GM18519 (cell line): ENCODE measurements at regions not wholly inside any gene's neighbourhood (a gene's known extent, or its start where the extent isn't known, plus 50 kb on each side); places are given as distances from the start of the nearest gene placed in this dataset.

ENCODE experiments used
- ATAC-seq: cut with Tn5 transposase; IDR thresholded peaks from one replicate; pipeline ENCODE4 v1.9.1; 2021; ENCODE audit warnings: mild to moderate bottlenecking, moderate library complexity; ENCODE audit not compliant: unreplicated experiment, low FRiP score

GRCh38 chr2:128621074-128621473 lies 302.4 kb upstream of the HS6ST1 start:
- ATAC-seq: no peak

DNA sequence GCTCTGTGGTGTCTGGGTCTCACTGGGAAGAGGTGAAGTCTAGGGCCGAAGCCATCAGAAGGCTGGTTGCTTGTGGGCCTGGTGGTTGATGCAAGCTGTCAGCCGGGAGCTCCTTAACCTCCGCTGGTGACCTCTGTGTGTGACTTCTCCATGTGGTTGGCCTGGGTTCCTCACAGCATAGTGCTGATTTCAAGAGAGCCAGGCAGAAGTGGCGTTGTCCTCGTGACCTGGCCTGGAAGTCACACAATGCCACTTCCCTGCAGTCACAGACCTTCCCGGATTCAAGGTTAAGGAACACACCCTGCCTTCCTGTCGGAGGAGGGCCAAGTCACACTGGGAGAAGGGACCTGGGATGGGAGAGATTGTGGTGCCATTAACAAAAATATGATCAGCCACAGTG lies 303.7 kb upstream of the HS6ST1 start:
- ATAC-seq: no peak

DNA sequence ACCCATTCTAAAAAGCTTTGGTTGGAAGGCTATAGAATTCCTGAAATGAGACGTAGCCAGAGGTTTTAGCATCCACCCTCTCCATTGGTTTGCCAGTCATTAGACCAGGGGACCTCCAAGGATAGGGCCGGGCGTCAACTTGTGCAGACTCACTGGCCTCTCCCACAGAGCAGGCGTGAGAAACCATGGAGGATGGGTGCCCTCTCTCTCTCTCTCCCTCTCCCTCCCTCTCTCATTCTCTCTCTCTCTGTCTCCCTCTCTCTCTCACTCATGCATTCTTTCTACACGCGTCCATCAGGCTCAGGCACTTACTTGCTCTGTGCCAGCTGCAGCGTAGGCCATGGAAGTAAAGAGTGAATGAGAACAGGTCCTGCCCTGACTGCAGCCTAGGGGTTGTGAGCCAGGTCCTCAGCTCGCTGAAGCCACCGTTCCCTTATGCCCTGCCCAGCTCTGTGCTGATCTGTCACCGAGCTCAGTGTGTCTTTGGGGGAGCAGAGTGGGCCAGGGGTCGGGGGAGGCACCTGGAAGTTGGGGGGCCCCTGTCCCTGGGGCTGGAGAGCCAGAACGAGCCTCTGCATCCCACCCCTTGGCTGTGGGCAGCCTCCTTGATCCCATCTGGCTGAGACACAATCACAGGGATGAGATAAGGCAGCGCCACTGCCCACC lies 304.4 kb upstream of the HS6ST1 start:
- ATAC-seq: no peak

DNA sequence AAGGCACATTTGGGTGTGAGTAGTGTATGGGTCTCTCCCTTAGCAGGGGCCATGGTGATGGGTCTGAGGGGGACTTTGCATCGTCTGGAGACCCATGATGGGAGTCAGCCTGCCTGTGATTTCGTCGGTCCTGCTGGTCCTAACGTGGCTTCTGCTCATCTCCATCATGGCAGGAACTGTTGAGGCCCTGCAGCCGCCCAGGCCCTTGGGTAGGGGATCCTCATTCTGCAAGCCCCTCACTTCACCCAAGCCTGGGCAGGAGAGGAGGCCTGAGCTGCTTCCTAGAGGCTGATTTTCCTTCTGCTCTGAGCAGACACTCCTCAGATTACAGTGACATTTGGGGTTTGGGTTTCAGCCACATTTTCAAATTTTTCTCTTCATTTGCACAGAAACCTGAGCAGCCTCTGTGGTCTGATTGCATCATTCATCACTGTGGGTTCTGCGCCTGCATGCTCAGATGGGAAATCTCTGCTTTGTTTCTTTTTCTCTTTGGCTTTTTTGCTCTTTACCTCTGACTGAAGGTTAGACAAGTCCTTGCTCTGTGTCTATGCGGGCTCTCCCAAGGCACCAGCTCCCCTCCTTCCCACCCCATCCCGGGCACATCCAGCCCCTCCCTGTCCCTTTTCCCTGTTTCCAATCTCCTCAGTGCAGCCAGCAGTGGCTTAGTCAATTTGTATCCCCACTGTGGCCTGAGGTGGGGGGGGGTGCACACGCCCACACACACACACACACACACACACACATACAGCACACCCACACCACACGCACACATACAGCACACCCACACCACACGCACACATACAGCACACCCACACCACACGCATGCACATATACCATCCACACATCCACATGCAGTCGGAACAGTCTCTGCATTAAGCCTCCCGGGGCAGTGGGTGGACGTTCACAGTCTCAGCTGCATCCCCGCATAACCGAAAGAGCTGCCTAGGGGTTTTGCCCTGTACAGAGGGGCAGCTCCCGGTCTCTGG lies 305.4 kb upstream of the HS6ST1 start:
- ATAC-seq: peak; percentile 44

GRCh38 chr2:128624956-128625355 lies 306.3 kb upstream of the HS6ST1 start:
- ATAC-seq: no peak

- no peak for ATAC-seq
These were observed 306.8 kb upstream of the HS6ST1 start for GRCh38 chr2:128625421-128625820.

GRCh38 chr2:128625963-128626759 lies 307.5 kb upstream of the HS6ST1 start:
- ATAC-seq: no peak

DNA sequence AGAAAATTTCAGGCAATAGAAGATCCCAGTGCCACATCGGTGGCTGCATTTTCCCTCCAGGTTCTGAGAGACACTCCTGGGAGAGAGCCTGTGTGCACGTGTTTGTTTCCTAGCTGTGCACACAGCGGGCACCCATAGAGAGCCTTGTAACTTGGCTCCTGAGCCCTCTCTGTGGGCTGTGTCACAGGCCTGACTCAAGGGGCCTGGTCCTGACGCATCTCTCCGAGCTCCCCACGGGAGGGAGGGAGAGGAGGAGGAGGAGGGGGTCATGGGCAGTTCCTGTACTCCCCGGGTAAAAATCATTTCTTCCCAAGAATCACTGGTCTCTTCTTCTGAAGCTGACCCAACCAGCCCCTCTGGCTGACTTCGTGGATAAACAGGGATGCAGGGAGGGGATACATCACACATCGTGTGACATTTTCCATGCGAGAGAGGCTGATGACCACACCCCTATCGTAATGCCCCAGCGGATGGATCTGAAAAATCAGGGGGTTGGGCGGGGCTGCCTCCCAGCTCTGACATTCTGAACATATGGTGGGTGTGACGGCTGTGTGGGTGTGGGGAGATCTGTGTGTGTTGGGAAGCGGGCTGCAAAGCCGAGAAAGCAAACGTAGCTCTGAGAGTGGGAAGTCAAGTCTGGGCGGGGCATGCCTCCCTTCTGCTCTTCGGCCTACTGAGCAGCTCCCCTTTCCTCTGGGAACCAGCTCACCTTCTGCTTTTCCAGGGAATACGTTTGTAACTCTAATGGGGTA lies 308.3 kb upstream of the HS6ST1 start:
- no peak for ATAC-seq

DNA sequence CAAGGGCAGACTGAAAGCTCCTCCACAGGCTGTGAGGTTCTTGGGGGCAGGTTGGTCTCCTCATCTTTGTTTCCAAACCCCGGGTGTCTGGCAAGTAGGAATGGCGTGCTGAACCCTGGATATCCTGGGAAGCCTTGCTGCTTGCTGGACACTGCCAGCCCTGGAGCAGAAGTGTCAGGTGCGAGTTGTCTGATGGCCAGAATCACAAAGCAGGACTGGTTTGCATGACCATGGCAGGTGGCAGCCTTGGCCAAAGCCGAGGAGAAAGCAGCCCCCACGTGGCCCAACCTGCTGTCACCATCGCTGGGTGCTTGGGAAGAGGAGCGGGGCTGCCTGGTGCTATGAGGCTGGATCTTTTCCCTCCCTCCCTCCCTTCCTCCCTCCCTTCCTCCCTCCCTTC lies 309.5 kb upstream of the HS6ST1 start:
- ATAC-seq: no peak

GRCh38 chr2:128628996-128629395 lies 310.3 kb upstream of the HS6ST1 start:
- ATAC-seq: no peak

DNA sequence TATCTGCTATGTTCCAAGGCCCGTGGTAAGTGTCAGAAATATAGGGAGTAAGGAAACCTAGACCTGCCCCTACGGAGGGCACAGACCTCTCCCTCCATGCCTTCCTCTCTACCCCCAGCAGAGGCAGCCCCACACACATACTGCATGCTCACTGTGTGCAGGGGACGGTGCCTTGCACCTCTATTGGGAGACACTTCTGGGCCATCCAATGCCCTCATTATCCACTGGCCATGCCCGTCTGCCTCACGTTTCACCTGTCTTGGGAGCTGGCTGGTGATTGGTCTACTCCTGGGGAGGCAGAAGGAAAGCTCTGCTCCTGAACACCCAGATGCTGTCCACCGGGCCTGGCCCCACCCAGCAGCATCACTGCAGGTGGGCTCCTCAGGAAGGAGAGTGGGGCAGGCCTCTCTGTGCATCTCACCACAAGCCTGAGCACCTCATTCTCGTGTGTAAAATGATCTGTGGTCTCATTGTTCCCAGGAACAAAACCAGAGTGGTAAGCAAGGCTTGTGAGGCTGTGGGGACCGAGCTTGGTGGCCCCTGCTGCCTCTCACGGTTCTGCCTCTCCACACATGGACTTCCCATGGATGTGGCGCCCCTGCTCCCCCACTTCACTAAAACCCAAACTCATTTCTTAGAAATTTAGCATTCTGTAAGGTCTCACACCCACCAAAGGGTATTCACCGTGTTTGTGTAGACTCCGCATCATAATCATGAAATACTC lies 312.5 kb upstream of the HS6ST1 start:
- ATAC-seq: no peak

GRCh38 chr2:128631698-128632500 lies 313.2 kb upstream of the HS6ST1 start:
- ATAC-seq: no peak

DNA sequence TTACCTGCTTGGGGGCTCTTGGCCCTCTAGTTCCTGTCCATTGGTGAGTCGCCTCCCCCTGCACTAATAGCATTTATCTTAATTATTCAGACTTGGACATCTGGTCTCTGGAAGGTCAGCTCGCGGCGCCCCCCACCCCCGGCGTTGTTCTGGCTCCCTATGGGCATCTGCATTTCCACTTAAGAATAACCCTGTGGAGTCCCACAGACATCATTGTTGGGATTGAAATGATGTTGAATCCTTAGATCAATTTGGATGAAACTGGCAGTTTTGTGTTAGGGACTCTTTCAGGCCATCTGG lies 313.8 kb upstream of the HS6ST1 start:
- ATAC-seq: no peak

DNA sequence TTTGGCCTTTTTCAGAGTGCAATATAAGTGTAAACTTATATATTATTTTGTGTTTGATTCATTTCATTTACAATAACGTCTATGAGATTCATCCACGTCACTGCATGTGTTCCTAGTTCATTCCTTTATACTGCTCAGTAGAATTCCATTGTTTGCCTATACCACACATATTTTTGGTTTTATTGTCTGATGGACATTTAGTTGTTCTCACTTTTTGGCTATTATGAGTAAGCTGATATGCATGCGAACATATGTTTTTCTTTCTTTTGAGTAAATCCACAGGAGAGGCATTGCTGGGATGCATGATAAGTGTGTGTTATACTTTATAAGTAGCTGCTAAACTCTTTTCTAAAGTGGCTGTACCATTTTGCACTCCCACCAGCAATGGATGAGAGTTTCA lies 314.8 kb upstream of the HS6ST1 start:
- ATAC-seq: no peak

GRCh38 chr2:128635361-128635900 lies 316.8 kb upstream of the HS6ST1 start:
- no peak for ATAC-seq

DNA sequence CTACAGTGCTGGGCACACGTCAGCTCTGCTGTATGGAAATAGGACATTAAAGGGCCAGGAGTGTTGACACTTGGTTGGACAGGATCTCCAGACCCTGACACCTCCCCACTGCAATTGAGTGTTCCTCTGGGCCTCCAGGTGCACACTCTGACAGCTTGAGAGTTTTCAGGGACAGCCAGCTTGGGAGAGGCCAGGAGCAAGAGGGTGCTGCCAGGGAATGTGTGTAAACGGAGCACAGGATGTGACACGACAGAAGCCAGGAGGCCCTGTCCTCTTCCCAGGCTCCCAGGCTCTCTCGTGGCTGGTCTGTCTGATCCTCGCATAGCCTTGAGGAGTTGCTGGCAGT lies 318.1 kb upstream of the HS6ST1 start:
- no peak for ATAC-seq

DNA sequence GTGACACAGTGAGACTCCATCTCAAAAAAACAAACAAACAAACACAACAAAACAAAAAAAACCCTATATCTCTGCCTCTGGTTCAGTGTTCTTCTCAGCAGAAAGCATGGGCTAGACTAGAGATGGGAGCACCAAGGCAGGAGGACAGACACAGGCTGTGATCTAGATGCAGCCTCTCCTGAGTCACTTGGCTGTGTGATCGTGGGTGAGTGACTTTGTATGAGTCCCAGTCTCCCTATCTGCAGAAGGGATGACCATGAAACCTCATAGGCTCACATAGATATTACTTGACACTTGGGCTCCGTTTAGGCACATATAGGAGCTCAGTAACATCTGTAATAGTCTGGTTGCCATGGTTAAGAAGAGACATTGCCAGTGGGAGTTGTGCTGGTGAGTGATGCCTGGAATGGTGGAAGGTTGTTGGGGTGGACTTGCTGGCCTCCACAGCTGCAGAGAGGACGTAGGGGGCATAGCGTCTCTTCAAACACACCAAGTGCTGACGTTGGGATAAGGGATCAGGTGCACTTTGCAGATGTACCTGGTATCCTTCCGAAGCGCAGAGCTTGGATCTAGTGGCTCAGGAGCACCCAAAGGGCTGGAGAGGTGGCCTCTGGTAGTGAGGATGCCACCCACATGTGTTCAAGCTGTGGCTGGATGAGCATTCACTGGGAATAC lies 318.9 kb upstream of the HS6ST1 start:
- no peak for ATAC-seq

- no peak for ATAC-seq
These were observed 319.9 kb upstream of the HS6ST1 start for GRCh38 chr2:128638341-128639119.
